G401.6 (cell line): ENCODE measurements at regions not wholly inside any gene's neighbourhood (a gene's known extent, or its start where the extent isn't known, plus 50 kb on each side); places are given as distances from the start of the nearest gene placed in this dataset.

Experiments used
- FAIRE-seq: peaks from 2 replicates; lab custom pipeline; 2012; peaks lifted over from hg19 to GRCh38; lab: Jason Lieb, UNC

- no peak for FAIRE-seq
These were observed 140.0 kb upstream of the ST6GAL2 start for GRCh38 chr2:107025869-107026380.

DNA sequence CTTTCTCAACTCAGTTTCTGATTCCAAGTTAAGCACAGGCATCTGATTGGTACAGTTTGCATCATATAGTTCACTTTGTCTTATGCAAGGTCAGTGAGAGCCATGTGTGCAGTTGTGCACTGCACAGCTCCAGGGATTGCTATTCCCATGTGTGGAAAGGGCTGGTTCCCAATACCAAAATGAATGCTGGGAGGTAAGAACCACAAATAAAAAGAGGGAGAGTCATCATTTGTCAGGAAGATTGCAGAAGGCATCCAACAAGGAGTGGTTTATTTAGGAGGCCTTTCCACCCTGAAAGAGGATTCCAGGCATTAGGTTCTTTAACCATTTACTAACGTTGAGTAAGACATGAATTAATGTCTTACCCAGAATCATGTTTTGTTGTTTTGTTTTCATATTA is 141.2 kb upstream of the ST6GAL2 start:
- no peak for FAIRE-seq

- no peak for FAIRE-seq
These were observed 141.8 kb upstream of the ST6GAL2 start for GRCh38 chr2:107027810-107028209.

DNA sequence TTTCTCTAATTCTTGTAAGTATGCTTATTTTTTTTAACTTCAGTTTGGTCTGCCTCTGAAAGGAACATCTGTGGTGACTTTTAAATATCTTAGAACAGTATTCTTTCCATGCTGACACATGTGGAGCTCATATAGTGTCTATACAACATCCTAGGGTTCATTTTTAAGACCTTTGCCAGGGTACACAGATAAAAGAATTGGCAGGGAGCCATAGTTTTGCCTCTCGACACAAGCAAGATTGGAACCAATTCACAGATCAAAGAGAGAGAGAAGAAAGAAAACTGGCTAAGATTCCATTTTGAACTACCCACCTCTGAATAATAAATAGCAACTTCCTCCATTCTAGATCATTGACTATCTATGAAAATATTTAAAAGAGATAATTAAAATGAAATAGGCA is 142.7 kb upstream of the ST6GAL2 start:
- FAIRE-seq: no peak

DNA sequence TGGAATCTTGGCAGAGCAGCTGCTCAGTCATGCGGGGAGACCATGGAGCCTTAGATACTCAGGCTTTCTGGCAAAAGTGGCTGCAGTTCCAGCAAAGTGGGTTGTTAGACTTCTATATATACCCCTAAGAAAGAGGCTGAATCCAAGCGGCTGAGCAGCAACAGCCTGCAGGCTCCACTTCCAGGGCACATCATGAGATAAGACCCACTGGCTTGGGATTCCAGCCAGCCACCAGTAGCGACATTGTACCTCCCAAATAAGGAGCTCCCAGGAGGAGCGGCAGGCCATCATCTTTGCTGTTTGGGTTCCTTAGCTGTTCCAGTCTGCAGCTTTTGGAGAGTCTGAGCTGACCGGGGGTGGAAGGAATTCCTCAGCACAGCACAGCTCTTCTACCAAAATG is 150.3 kb upstream of the ST6GAL2 start:
- FAIRE-seq: no peak

GRCh38 chr2:107062173-107062572 is 176.2 kb upstream of the ST6GAL2 start:
- no peak for FAIRE-seq

DNA sequence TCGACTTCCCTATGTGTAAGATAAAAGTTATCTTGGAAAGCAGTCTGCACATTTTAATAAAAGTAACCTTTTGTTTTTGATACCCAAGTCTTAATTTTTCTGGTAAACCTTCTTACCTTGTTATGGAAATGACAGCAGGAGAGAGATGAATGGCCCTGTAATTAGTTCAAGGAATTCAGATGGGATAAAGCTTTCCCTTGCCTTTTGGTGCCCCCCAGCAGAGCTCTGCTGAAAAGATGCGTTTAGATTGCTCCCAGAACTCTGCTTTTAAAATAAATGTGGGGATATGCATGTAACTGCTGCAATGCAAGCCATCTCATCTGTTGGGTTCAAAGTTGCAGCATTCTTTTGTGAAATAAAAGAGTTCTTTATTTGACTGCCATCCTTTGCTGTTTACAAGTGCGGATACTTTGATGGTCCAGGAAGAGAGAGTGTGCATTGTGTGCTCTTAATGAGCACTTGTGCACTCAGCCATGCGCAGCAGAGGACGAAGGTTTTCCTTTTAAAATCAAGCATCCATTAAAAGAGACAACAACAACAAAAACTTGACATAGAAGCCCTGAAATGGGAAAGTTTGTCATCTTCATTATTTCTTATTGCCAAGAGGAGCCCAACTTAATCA is 176.7 kb upstream of the ST6GAL2 start:
- no peak for FAIRE-seq

DNA sequence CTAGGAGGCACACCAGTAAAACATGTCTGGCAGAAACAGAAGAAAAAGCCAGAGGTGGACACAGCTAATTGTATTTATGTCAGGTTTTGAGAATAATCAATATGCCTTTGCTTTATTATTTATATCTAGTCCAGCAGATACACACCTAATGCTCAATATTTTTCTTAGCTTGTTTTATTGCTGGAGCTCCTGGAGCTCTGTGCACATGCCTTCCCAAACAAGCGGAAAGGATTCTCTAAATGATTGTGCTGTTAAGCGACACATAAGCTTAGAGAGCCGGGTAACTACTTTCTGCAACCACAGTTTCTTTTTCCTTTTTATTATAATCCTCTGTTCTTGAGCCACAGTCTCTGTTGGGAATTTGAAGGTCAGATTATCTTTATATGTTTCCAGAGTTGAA is 177.3 kb upstream of the ST6GAL2 start:
- no peak for FAIRE-seq

GRCh38 chr2:107064750-107065149 is 178.8 kb upstream of the ST6GAL2 start:
- no peak for FAIRE-seq

DNA sequence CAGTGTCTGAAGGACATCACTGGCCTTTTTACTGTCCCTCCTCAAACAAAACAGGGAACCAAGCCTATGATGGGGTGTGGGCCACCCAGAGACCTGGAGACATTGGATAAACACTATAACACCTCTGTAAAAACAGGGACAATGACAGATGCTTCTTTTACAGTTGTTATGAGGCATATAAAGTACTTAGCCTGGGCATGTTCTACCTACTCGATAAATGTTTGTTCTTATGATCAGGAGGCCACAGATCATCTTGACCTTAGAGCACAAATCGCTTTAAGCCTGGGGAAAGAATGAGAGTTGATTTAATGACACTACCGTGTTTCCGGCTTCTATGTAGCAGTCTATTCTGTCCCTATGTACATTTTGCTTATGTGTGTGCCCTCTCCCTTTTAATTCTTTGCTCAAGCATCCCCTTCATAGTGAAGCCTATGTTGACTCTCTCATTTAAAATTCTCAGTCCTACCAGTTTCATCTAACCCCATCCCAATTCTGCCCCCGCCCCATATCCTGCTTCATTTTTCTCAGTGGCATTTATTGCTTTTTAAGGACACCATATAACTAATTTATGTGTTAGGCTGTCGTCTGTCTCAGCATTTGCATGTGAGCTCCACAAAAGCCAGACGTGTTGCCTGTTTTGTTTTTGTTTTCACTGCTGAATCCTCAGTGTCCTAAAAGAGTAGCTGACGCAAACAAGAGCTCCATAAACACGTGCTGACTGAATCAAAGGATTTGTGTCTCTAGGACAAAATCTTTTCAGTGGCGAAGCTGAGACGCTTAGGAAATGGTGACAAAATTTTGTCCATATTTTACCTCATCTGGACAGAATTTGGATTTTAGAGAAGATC is 182.3 kb upstream of the ST6GAL2 start:
- no peak for FAIRE-seq

GRCh38 chr2:107069890-107070289 is 183.9 kb upstream of the ST6GAL2 start:
- no peak for FAIRE-seq

GRCh38 chr2:107072150-107072940 is 186.4 kb upstream of the ST6GAL2 start:
- no peak for FAIRE-seq

DNA sequence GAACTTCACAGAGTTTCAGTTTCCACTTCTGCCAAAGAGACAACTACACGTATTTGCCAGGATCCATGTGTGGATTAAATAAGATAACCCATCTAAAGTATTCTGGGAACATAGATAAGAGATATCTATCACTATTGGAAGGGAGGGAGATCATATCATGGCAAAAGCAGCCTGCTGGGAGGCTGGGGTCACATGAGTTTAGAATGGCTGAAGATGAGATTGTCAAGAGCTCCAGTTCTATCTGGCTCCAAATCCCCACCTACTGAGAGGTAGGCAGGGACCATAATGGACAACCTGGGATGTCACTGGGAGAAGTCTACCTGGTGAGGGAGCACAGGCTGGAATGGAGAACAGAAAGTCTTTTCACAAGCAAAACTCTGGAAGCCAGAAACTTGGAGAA is 192.6 kb upstream of the ST6GAL2 start:
- FAIRE-seq: no peak

GRCh38 chr2:107086497-107086896 is 200.5 kb upstream of the ST6GAL2 start:
- no peak for FAIRE-seq

GRCh38 chr2:107088156-107088555 is 202.2 kb upstream of the ST6GAL2 start:
- FAIRE-seq: no peak

- FAIRE-seq: no peak
These were observed 205.3 kb upstream of the ST6GAL2 start for GRCh38 chr2:107091163-107091864.

DNA sequence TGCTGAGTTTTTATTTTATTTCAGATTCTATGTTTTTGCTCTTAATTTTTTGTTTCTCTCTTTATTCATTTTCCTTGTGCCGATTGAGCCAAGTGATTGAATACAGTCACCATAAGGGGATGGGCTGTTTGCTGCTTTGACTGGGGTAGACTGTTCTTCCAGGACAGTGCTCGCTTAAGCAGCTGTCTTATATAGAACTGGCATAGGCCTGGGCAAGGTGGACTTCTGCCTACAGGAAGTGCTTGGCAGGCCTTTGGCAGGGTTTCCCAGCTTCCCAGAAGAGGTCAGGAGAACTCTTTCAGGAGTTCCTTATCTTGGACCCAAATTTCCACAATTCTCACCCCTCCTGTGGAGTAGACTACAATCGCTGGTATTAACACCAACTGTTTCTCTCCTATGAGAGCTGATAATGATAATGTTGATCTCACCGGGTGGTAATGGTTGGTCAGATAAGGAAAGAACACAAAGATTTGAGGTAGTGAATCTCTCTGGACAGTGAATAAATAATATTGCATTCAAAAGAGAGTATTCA is 207.5 kb upstream of the ST6GAL2 start:
- FAIRE-seq: no peak

DNA sequence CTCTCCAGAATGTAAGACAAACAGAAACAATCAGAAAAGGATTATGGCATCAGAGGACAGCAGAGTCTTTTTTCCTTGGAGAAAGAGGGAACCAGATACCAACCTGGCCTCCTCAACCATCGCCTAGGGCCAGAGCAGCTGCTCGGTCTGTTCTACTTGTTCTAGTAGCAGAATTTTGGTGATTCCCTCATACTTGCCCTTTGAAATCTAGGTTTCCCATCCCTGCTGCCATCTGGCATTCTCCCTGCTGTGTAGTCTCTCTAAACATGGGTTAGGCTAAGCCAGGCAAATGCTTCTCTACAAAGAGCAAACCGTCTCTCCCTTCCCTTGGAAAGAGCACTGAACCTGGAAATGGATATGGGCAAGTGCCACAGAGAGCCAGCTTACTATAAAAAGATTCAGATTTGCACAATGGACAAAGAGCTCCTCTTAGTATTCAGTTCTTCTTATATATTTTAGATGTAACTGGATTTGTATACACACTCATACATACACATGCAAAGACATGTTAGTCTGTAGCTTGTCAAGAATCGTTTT is 208.6 kb upstream of the ST6GAL2 start:
- FAIRE-seq: no peak

GRCh38 chr2:107102176-107102575 is 216.2 kb upstream of the ST6GAL2 start:
- FAIRE-seq: no peak

DNA sequence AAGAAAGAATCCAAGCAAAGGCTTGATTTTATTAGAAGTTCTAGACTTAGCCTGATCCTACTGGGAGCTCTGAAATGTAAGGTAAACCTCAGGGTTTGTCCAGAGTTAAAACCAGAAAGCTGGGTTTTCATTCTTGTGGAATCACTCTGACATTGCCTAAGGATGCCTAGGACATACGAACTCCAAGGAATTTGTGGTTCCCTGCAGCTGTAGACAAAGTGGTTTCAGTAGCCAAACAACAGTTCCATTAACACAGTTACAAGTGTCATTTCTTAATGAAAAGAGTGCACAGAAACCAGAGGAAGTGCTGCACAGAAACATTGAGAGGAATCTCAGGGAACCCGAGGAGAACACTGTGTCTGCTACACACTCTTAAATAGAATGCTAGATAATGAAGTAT is 221.4 kb upstream of the ST6GAL2 start:
- no peak for FAIRE-seq

DNA sequence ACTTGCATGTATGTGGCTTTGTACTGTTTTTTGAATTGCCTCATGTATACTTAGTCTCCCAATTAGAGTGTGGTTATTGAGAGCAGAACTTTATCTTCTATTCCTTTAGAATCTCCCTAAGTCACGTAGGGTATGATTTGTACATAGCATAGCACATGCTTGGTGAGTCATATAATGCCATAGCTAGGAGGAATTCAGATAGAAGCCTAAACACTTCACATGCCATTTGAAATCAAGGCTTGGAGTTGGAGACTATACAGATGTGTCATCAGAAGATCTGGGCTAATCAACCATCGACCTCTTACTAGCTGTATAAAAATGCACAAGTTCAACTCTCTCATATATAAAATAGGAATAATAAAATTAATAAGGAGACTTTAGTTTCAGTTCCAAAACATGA is 222.6 kb upstream of the ST6GAL2 start:
- FAIRE-seq: no peak

GRCh38 chr2:107111623-107112022 is 225.7 kb upstream of the ST6GAL2 start:
- no peak for FAIRE-seq
